ENCODE measurements at regions not wholly inside any gene's neighbourhood (a gene's known extent, or its start where the extent isn't known, plus 50 kb on each side); places are given as distances from the start of the nearest gene placed in this dataset.

DNA sequence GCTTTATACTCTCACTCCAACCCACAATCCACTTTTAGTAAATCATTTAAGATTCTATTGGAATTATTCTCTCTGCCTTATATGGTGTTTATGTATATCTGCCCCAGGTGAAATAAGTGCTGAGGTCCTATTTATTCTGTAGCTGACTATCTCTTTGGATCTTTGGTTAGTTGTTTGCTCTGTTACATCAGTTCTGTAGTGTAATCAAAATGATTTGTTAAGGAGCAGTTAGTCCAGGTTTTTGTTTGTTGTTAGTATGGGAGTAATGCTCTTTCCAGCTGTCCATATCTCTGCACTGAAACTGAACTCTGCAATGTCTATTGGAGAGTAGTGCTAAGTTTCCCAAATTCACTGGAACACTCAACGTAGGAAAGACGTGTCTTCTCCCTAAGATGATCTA lies 615.8 kb downstream of the SNAPC1 start:
- DNase-seq (ENCODE audit: low spot score): no peak

DNA sequence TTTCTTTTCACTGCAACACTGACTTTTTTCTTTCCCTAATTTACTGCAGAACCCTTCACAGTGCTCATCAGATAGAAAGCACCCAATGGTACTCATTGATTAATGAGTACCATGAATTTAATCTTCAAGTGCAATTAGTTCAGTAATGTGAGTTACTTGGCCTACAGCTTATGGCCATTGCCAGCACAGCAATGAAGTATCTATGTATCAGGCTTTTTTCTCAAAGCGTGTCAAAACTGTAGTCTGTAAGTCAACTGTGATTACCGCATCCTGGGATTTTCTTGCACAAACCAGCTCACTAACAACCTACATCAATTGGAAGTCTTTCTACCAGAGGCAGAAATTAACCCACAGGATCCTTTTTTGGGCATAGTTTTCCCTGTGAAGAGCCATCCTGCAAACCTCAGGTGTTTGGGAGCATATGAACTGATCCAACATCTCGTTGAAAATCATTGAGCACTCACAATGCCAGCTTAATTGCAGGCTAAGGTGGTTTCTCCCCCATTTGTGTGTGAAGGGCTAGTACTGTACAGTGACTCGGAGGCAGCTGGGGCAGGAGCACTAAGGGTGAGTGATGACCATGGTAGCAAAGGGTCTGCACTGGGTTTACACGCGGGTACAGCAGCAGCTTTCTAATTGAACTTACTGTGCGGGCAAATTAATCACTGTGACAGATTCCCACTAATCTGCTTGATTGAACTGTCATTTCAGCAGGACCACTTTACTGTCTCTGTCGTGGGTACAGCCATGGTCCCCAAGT lies 619.3 kb downstream of the SNAPC1 start:
- DNase-seq (ENCODE audit: low spot score): no peak

DNA sequence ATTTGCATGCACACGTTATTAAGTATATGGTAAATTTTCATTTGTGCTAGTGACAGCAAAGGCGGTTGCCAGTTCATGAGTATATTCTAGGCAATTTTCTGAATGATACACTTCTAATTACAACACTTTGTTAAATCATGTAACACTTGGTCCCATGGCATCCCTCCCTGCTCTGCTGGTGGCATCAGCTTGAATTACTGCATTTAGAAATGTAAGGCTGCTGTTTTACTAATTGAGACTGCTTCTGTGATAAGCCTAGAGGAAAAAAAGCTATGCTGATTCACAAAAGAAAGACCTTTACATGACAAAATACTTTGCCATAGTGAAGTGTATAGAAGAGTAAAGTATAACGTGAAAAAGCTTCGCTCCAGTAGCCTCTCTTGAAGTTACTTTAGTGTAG lies 636.1 kb downstream of the KCNH5 start:
- DNase-seq (ENCODE audit: low spot score): no peak

DNA sequence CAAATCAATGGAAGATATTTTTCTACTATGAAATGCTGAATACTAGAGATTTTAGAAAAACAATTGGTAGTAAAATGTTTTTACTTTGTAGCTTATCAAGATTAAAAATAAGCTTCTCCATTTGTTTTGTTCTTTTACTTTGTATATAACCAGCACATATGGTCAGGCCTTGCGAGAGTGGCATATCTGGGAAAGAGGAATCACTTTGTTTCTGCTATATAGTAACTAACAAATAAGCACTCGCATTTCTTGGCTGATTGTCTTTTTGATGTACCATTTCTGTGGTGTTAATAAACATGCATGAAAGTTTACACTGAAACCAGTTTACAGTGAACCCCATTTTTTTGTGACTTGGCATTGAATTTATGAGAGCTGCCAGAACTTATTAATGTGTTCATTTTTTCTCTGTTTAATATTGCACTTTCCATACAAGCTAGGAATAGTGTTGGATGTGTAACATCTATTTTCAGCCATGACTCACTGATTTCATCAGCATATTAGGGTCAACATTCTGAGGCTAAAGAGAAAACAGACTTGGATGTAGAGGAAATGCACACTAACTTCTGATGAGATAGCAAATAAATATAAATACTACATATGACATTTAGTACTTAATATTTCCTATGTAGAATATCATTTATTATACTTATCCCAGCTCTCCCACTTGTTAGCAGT lies 635.5 kb downstream of the KCNH5 start:
- DNase-seq (ENCODE audit: low spot score): no peak

DNA sequence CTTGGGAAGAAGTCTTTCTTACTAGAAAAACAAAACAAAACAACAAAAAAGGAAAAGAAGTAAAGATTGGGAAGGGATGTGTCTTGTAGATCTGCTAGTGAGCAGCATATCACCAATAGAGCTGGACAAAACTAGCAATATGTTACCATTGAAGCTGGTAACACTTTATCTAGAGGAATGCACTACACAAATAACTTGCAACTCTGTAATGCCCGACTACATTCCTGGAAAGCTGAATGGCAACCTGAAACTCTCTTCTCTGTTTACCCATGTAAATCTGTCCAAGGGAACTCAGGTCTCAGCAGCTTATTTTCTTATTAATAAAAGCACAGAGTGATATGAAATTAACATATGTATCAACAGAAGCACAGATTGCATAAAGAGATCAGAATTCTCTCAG lies 624.4 kb downstream of the KCNH5 start:
- DNase-seq (ENCODE audit: low spot score): no peak

DNA sequence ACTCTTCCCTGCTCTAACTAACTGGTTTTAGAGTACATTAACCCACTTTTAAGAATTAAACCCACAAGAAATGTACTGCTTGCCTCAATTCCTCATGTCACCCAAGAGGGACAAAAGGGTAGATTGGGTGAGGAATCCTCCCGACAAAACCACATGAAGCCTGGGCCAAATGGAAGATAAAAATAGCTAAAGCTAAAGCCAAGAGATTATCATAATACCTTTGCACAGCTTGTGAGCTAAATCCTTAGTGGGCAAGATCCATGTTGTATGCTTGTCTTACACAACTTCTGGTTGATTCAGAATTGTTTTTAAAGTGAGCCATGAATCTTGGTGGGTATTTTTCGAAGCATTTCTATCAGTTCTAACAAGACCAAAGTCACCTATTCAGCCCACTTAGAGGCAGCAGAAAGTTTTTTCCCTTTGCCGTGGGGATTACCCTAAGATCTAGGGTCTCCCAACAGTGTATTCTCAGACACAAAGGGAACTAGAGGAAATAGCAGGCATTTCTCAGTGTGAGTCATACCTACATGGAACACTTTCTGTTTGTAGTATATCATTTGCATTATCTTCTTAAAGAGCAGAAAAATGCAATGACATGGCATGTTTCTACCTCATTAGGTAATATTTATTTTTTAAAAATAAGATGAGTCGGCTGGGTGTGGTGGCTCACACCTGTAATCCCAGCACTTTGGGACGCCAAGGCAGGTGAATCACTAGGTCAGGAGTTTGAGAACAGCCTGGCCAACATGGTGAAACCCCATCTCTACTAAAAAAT lies 616.6 kb downstream of the KCNH5 start:
- DNase-seq (ENCODE audit: low spot score): no peak

DNA sequence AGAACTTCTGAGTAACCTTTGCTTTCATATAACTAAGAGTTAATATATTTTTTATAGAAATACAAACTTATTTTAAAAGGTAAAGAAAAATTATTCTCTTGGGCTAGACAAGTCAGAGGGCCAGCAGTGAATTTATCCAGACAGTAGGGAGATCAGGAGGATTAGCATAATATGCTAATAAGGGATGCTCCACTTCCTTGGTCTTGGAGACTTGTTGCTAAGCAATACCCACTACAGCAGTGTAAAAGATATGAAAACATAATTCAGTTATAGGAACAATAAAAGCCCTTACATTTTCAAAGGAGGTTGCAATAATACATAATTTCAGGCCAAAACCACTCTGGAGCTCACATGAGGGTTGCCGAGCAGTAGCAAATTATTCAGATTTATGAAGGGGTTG lies 615.6 kb downstream of the KCNH5 start:
- DNase-seq (ENCODE audit: low spot score): no peak

DNA sequence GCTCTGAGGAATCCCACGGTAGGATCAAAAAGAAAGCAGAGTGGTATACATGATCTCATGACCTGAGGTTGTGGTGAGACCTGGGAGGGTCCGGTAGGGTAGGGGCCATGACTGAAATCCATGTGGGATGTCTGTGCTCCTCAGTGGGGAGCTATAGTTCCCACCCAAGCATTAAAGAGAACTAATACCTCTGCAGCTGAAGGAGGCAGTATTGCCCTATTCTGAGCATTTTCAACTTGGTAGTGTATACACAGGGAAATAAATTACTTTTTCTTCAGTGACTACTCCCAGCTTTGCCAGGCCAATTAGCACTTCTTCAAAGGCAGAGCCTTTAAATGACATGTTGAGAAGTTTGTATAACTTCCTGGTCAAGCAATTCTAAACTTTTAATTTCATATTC lies 613.8 kb downstream of the KCNH5 start:
- DNase-seq (ENCODE audit: low spot score): no peak

DNA sequence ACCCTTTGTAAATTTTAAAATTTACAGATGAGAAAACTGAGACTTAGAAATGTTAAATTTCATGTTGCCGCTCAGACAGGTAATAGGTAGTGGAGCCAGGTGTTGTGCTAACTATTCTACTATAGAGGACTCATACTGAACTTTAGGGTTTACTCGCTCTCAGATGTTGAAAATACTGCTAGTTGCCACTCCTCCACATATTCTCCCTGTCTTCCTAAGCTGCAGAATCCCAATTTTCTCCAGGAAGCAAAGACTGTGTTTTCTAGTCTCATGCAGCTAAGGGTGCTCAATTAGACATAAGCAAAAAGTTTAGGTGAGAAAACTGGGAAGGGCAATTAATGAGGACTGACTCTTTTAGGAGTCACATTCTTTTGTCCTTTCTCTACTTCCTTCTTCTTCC lies 612.3 kb downstream of the KCNH5 start:
- no peak for DNase-seq (ENCODE audit: low spot score)

DNA sequence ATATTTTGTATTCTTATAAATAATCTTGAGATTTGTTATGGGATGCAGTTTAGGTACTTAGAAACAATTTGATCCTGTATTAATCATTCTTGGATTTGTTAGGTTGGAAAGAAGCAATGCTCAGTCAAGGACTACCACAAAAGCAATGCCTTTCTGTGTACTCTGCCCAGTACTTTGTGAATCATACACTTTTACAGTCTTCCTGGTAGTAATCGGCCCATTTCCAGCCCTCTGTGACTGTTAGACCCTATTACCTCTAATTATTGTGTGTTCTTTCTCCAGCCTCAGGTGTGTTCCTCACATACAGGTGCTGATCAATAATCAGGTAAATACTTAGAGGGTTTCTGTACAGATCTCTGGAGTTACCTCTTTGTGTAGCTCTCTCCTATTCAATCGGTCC lies 609.0 kb downstream of the KCNH5 start:
- peak; percentile 39 for DNase-seq (ENCODE audit: low spot score)

DNA sequence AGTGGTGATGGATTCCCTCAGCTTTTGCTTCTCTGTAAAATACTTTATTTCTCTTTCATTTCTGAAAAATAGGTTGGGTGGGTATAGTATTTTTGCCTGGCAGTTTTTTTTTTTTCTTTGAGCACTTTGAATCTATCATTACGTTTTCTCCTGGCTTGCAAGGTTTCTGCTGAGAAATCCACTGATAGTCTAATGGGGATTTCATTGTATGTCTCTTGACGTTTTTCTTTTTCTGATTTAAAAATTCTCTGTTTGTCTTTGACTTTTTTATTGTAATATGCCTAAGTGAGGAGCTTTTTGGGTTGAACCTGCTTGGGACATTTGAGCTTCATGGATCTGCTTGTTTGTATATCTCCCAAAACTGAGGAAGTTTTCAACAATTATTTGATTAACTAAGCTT lies 606.0 kb downstream of the KCNH5 start:
- no peak for DNase-seq (ENCODE audit: low spot score)

DNA sequence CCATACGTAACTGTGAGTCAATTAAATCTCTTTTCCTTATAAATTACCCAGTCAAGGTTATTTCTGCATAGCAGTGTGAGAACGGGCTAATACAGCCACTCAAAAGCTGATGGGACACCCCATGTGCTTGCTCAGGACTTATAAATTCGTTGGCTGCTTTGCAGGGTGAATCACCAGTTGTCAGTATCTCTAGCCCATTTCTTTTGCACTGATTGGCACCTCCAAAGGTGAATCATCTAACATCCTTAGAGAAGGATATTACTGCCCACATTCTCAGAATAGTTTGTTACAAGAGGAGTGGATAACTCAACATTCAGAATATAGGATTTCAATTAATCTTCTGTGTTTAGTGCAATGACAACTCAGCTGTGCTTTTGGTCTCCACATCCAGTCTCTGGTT lies 601.5 kb downstream of the KCNH5 start:
- no peak for DNase-seq (ENCODE audit: low spot score)

DNA sequence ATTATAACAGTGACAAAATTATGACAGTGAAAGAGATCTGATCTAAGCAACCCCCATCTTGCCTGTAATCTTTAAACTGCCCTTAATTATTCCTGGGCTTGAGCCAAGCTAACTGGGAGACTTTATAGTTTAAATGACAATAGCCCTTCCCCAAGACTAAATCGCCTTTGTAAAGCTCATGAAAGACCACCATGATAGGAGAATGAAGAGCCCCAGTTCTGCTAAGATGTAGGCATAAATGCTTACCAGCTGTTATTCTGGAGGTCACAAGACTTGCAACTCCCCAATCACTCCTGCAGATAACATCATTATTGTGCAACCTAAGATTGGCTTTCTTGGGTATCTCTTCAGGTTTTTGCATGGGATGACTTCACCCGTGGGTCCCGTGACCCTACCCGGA lies 599.7 kb downstream of the KCNH5 start:
- DNase-seq (ENCODE audit: low spot score): no peak

DNA sequence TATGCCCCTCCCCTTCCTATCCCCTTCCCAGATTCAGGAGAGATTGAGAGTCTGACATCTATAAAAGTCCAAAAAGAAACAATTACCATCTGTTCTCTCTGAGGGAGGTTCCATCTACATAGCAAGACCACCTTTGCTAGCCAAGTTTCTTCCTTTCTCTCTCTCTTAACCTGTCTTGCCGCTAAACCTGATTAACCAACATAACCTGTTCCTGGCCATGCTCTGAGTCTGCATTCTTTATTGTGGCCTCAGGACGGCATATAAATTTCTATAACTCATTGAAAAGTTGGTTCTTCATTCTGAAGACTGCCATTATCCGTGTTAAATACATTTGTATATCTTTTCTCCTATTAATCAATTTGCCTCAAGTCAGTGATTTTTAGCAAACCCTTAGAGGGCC lies 594.0 kb downstream of the KCNH5 start:
- DNase-seq (ENCODE audit: low spot score): no peak

DNA sequence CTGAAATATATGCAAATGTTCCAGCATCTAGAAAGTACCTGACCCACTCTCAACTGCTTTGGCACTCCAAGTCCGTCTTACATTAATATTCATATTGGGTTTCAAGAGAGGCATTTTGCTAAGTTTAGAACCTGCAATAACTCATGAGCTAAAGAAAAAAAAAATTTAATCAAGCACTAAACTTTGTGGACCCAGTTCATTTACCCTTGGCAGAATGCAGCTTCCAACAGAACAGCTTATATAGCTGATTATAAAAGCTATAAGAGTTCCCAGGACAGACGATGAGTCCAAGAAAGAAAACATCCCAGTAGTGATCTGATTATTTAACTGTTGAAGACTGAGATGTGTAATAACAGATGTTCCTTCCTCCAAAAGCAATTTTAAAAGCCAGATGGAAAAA lies 592.0 kb downstream of the KCNH5 start:
- no peak for DNase-seq (ENCODE audit: low spot score)

DNA sequence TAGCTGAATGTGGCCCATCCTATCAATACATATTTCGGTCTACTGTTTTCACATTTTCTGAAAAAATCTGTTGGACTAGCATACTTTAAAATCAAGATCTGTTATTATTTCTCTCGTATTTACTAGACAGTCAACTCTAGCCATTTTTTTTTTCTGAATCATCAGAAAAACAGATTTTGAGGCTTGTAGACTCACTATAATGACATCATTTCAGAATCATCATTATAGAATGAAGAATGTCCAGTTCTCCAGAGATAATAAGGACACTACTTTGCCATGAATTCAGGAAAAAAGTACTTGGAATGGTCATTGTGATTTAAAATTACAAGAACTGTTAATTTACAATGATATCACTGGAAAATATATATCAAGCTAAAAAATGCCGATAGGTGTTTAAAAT lies 589.8 kb downstream of the KCNH5 start:
- DNase-seq (ENCODE audit: low spot score): no peak

DNA sequence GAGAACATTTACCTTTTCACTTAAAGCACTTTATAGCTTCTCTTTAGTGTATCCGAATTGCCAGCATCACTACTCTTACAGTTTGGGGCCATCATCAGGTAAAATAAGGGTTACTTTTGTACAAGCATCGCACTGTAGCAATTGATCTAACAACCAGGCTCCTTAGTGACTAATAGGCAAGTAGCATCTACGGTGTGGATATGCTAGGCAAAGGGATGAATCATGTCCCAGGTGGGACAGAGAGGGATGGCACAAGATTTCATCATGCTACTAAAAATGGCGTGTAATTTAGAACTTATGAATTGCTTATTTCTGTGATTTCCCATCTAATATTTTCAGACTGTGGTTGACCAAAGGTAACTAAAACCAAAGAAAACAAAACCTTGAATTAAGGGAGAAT lies 582.3 kb downstream of the KCNH5 start:
- DNase-seq (ENCODE audit: low spot score): no peak

DNA sequence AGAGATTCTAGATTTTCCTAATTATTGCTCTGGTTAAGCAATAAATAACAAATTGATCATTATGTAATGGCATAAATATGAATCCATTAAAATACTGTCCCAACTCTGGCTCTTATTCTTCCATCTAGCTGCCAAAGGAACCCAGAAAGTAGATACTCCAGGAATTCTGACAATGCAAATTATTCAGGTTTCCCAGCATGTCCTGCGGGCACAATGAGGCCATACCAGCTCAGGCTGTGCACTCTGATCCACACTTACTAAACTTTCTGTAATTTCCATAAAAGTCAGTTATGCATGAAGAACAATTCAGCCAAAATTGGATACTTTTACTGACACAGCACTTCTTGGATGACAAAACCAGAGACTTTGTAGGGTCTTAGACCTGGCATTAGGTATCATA lies 576.3 kb downstream of the KCNH5 start:
- DNase-seq (ENCODE audit: low spot score): no peak

DNA sequence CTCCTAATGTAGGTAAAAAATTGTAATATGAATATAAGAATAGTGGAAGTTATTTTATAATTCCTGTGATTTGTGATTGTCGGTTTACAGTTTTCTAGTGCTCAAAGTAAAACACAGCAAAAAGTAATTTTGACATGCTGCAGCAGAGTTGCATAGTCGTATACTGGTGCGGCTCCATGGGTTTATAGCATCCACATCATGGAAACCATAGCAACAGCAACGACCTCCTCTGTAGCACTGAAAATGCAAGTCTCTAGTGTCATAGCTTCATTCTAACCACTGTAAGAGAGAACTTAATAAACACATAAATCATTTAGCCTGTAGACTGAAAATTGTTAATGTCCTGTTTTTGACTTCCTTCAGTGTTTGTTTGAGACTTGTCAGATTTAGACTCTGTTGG lies 574.3 kb downstream of the KCNH5 start:
- no peak for DNase-seq (ENCODE audit: low spot score)

DNA sequence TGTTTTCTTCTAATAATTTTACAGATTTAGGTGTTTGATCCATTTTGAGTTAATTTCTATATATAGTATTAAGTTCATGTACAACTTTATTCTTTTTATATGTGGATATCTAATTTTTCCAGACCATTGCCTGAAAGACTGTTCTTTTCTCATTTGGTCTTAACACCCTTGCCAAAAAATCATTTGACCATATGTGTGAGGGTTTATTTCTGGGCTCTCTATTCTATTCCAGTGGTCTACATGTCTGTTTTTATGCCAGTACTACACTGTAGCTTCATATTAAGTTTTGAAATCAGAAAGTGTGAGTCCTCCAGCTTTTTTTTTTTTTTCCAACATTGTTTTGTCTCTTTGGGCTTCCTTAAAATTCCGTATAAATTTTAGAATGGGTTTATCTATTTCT lies 554.1 kb downstream of the KCNH5 start:
- no peak for DNase-seq (ENCODE audit: low spot score)

DNA sequence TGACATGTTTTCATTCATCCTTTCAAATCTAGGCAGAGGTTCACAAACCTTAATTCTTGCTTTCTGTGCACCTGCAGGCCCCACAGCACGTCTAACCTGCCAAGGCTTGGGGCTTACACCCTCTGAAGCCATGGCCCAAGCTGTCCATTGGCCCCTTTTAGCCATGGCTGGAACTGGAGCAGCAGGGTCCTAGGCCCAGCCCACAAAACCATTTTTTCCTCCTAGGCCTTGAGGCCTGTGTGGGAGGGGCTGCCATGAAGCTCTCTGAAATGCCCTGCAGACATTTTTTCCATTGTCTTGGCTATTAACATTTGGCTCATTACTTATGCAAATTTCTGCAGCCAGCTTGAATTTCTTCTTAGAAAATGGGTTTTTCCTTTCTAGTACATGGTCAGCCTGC lies 547.5 kb downstream of the KCNH5 start:
- no peak for DNase-seq (ENCODE audit: low spot score)

DNA sequence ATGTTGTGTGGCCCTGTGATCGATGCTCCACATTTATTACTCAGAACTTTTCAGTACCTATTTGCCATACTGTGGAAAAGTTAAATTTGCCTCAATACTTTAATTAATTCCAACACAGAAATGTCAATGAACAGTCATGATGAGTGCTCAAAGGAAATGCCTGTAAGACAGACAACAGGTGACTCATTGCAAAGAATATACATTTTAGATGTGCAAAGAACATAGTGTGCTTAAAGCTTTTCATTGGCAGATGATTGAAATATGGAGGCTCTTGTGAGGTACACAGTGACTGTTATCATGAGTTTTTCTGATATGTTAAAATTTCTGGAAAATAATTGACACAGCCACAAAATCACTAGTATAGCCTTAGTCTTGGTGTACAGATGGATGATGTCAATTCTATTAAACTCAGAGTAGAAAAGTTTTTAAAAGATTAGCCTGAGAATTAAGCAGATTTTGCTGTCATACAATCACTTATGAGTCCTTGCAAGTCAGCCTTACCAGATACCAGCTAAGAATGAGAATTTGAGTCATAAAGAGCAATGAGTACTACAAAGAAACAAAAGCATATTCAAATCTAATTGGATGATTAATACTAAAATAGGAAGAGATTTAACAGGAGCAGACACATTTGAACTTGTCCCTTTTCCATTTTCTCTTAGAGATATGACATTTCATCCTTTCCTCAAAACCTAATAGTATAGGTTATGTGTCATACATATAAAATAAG lies 544.1 kb downstream of the KCNH5 start:
- no peak for DNase-seq (ENCODE audit: low spot score)

All from mucosa of gallbladder (tissue), 1 donor.